Mesenchymal stem cell (in vitro differentiated cells and primary cell): ENCODE measurements at regions not wholly inside any gene's neighbourhood (a gene's known extent, or its start where the extent isn't known, plus 50 kb on each side); places are given as distances from the start of the nearest gene placed in this dataset.

Source experiments
- DNase-seq: peaks from one replicate; pipeline ENCODE4 v3.0.0-alpha.2; 2013
- H2AFZ ChIP-seq: one replicate; pipeline ENCODE4 v1.6.1; 2013; ENCODE audit warnings: low read depth, mild to moderate bottlenecking, control low read depth, inconsistent platforms, low read length, moderate library complexity
- H2AK5ac ChIP-seq: 2 replicates; pipeline ENCODE4 v1.6.1; 2013; ENCODE audit warnings: low read length, moderate library complexity, mild to moderate bottlenecking, inconsistent platforms; ENCODE audit not compliant: severe bottlenecking
- H2BK120ac ChIP-seq: one replicate; pipeline ENCODE4 v1.6.1; 2013; ENCODE audit warnings: low read depth, mild to moderate bottlenecking, inconsistent platforms, low read length, moderate library complexity
- H2BK12ac ChIP-seq, 2 experiments: one replicate each; pipeline ENCODE4 v1.6.1; 2013; ENCODE audit warnings: inconsistent platforms in 2 of 2, low read length in 2 of 2, mild to moderate bottlenecking in 2 of 2, moderate library complexity in 2 of 2, control low read depth in 1 of 2
- H2BK15ac ChIP-seq: one replicate; pipeline ENCODE4 v1.6.1; 2013; ENCODE audit warnings: mild to moderate bottlenecking, low read depth, inconsistent platforms; ENCODE audit not compliant: poor library complexity, severe bottlenecking
- H2BK5ac ChIP-seq: 2 replicates; pipeline ENCODE4 v1.6.1; 2013; ENCODE audit warnings: low read depth, mild to moderate bottlenecking, low read length, control low read depth, inconsistent platforms; ENCODE audit not compliant: poor library complexity, severe bottlenecking
- H3K14ac ChIP-seq, 2 experiments: one replicate each; pipeline ENCODE4 v1.6.1; 2013; ENCODE audit warnings: inconsistent platforms in 2 of 2, low read length in 2 of 2, control low read depth in 1 of 2, mild to moderate bottlenecking in 1 of 2, moderate library complexity in 1 of 2
- H3K18ac ChIP-seq, 2 experiments: one replicate each; pipeline ENCODE4 v1.6.1; 2013; ENCODE audit warnings: inconsistent platforms in 2 of 2, low read length in 2 of 2, control low read depth in 1 of 2, low read depth in 1 of 2, mild to moderate bottlenecking in 1 of 2
- H3K23ac ChIP-seq, 2 experiments: one replicate each; pipeline ENCODE4 v1.6.1; 2013; ENCODE audit warnings: inconsistent platforms in 2 of 2, low read length in 2 of 2, mild to moderate bottlenecking in 2 of 2, moderate library complexity in 2 of 2, control low read depth in 1 of 2
- H3K27ac ChIP-seq: 2 replicates; pipeline ENCODE4 v1.5.1; 2013; ENCODE audit warnings: mild to moderate bottlenecking, moderate library complexity, low read length, control low read depth, inconsistent platforms; ENCODE audit not compliant: poor library complexity, severe bottlenecking
- H3K27me3 ChIP-seq, 2 experiments: 2 replicates each; pipeline versions ENCODE4 v1.6.1 to v1.7.0; 2013; ENCODE audit warnings: low read length in 2 of 2, mild to moderate bottlenecking in 2 of 2, moderate library complexity in 2 of 2, control low read depth in 1 of 2, inconsistent platforms in 1 of 2; ENCODE audit not compliant: control insufficient read depth in 1 of 2, insufficient read depth in 1 of 2
- H3K36me3 ChIP-seq, 2 experiments: 2 replicates each; pipeline versions ENCODE4 v1.6.1 to v1.7.0; 2013; ENCODE audit warnings: low read length in 2 of 2, control low read depth in 1 of 2, inconsistent platforms in 1 of 2, low read depth in 1 of 2, mild to moderate bottlenecking in 1 of 2; ENCODE audit not compliant: insufficient read depth in 2 of 2, control insufficient read depth in 1 of 2
- H3K4ac ChIP-seq, 2 experiments: one replicate each; pipeline ENCODE4 v1.6.1; 2013; ENCODE audit warnings: inconsistent platforms in 2 of 2, low read length in 2 of 2, mild to moderate bottlenecking in 2 of 2, moderate library complexity in 2 of 2, control low read depth in 1 of 2, low read depth in 1 of 2
- H3K4me1 ChIP-seq: 2 replicates; pipeline ENCODE4 v1.6.1; 2013; ENCODE audit warnings: low read depth, low read length, control low read depth; ENCODE audit not compliant: control insufficient read depth, insufficient read depth
- H3K4me2 ChIP-seq: 2 replicates; pipeline ENCODE4 v1.6.1; 2013; ENCODE audit warnings: low read length, mild to moderate bottlenecking, inconsistent platforms; ENCODE audit not compliant: poor library complexity, severe bottlenecking
- H3K4me3 ChIP-seq, 2 experiments: 2 replicates each; pipeline versions ENCODE4 v1.5.1 to v1.7.0; 2013; ENCODE audit warnings: low read length in 2 of 2, mild to moderate bottlenecking in 2 of 2, control low read depth in 1 of 2, low read depth in 1 of 2; ENCODE audit not compliant: insufficient read depth in 1 of 2
- H3K79me1 ChIP-seq: replicated peaks from 2 replicates; pipeline ENCODE4 v1.6.1; 2013; ENCODE audit warnings: mild to moderate bottlenecking, control low read depth, low read length, inconsistent platforms; ENCODE audit not compliant: poor library complexity, severe bottlenecking
- H3K9ac ChIP-seq: 2 replicates; pipeline ENCODE4 v1.7.0; 2013; ENCODE audit warnings: mild to moderate bottlenecking, low read length, moderate library complexity
- H3K9me3 ChIP-seq: 2 replicates; pipeline ENCODE4 v1.7.0; 2013; ENCODE audit warnings: mild to moderate bottlenecking, low read length; ENCODE audit not compliant: control insufficient read depth
- H4K8ac ChIP-seq: one replicate; pipeline ENCODE4 v1.6.1; 2013; ENCODE audit warnings: inconsistent platforms, mild to moderate bottlenecking, low read length, moderate library complexity
- H4K91ac ChIP-seq: one replicate; pipeline ENCODE4 v1.6.1; 2013; ENCODE audit warnings: mild to moderate bottlenecking, low read length, inconsistent platforms
- WGBS: methylation state at CpG from one replicate; pipeline ENCODE4 v1.1.7; 2013; ENCODE audit warnings: mixed read lengths; 5-methylcytosine and 5-hydroxymethylcytosine counted together

DNA sequence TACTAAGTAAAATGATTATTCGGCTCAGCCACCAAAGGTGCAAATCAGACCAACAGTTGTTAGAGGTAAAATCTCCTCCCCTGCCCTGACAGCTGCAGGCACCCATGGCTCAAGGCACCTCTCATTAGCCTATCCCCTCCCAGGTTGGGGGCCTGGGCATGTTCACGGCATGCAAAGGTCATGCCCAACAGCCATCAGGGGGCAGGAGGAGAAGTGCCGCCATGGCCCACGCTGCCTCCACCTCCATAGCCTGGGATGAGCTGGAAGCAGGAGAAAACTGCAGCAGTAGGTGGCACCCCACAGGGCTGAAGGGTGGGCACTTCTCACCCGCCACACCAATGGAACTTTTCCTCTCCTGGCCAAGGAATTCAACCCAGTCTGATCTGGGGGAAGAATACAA lies 146.4 kb upstream of the COX10 start:
- Histone ChIP-seq H3K23ac (no peak overlapping the region), H3K4ac (no peak overlapping the region), H3K18ac (no peak overlapping the region), H3K4me3 (no peak overlapping the region), H2AK5ac (no peak overlapping the region), H2BK15ac (no peak overlapping the region), H2BK12ac (no peak overlapping the region), H4K8ac (no peak overlapping the region), H3K27ac (no peak overlapping the region), H2BK120ac (no peak overlapping the region), H3K36me3 (no peaks in the 10 kb centered on the region), H3K4me1 (no peaks in the 10 kb centered on the region), H2AFZ (no peak overlapping the region), H3K9me3 (no peaks in the 10 kb centered on the region), H3K9ac (no peak overlapping the region), H3K14ac (no peak overlapping the region), H2BK5ac (no peak overlapping the region), H3K4me2 (no peak overlapping the region), H3K27me3 (no peaks in the 10 kb centered on the region), H4K91ac (no peak overlapping the region), H3K79me1 (no peaks in the 10 kb centered on the region)
- DNase-seq = no peak
- 90% methylated on average over 5 of the region's 5 CpGs for WGBS

DNA sequence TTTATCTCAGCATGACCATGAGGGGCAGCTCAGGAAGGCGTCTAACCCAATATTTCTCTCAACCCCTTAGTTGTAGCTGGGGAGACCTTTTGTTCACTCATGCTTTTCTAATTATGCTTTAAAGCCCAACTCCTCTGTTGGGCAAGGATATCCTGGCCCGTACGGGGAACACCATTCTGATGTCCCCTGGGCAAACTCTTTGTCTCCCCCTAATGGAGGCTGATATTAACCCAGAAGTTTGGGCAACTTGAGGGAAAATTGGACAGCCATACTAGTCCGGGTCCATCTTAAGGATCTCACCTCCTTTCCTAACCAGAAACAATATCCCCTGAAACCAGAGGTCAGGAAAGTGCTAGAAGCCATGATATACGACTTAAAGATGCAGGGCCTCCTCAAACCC lies 143.7 kb upstream of the COX10 start:
- WGBS = 90% methylated on average over 5 of the region's 5 CpGs
- no peaks in the 10 kb centered on the region for H3K36me3 ChIP-seq
- no peak overlapping the region for H3K27ac ChIP-seq
- H4K91ac ChIP-seq = no peak overlapping the region
- no peaks in the 10 kb centered on the region for H3K9me3 ChIP-seq
- H3K4ac ChIP-seq = no peak overlapping the region
- no peak for DNase-seq
- H3K4me2 ChIP-seq = no peak overlapping the region
- H2BK15ac ChIP-seq = no peak overlapping the region
- H2BK12ac ChIP-seq = no peak overlapping the region
- no peak overlapping the region for H3K18ac ChIP-seq
- H2AK5ac ChIP-seq = no peak overlapping the region
- H4K8ac ChIP-seq = no peak overlapping the region
- no peaks in the 10 kb centered on the region for H3K4me1 ChIP-seq
- H3K14ac ChIP-seq = no peak overlapping the region
- H3K23ac ChIP-seq = no peak overlapping the region
- no peak overlapping the region for H2BK120ac ChIP-seq
- H2BK5ac ChIP-seq = no peak overlapping the region
- no peaks in the 10 kb centered on the region for H3K27me3 ChIP-seq
- H2AFZ ChIP-seq = no peak overlapping the region
- H3K9ac ChIP-seq = no peak overlapping the region
- H3K4me3 ChIP-seq = no peak overlapping the region
- H3K79me1 ChIP-seq = no peaks in the 10 kb centered on the region

GRCh38 chr17:13931111-13931526 lies 138.2 kb upstream of the COX10 start:
- no peaks in the 10 kb centered on the region for H3K9me3 ChIP-seq
- H3K9ac ChIP-seq = no peak overlapping the region
- no peak overlapping the region for H2AFZ ChIP-seq
- no peak overlapping the region for H3K23ac ChIP-seq
- no peak overlapping the region for H2BK120ac ChIP-seq
- no peak overlapping the region for H3K4me2 ChIP-seq
- H2AK5ac ChIP-seq = no peak overlapping the region
- no peak overlapping the region for H4K91ac ChIP-seq
- H4K8ac ChIP-seq = no peak overlapping the region
- WGBS = 88% methylated on average over 3 of the region's 3 CpGs
- H3K27ac ChIP-seq = no peak overlapping the region
- no peaks in the 10 kb centered on the region for H3K27me3 ChIP-seq
- H2BK5ac ChIP-seq = no peak overlapping the region
- H2BK12ac ChIP-seq = no peak overlapping the region
- peak; percentile 36 for DNase-seq
- no peaks in the 10 kb centered on the region for H3K36me3 ChIP-seq
- no peaks in the 10 kb centered on the region for H3K79me1 ChIP-seq
- no peak overlapping the region for H3K18ac ChIP-seq
- no peak overlapping the region for H3K4me3 ChIP-seq
- H3K4ac ChIP-seq = no peak overlapping the region
- H3K4me1 ChIP-seq = no peaks in the 10 kb centered on the region
- no peak overlapping the region for H3K14ac ChIP-seq
- no peak overlapping the region for H2BK15ac ChIP-seq

- no peak overlapping the region for H4K8ac ChIP-seq
- H3K14ac ChIP-seq = no peak overlapping the region
- no peak overlapping the region for H3K27ac ChIP-seq
- H2AFZ ChIP-seq = no peak overlapping the region
- no peak overlapping the region for H4K91ac ChIP-seq
- no peak overlapping the region for H2BK120ac ChIP-seq
- no peaks in the 10 kb centered on the region for H3K4me1 ChIP-seq
- H3K9ac ChIP-seq = no peak overlapping the region
- DNase-seq = peak; percentile 7
- H2AK5ac ChIP-seq = no peak overlapping the region
- H3K9me3 ChIP-seq = no peaks in the 10 kb centered on the region
- no peak overlapping the region for H3K4me3 ChIP-seq
- H3K36me3 ChIP-seq = no peaks in the 10 kb centered on the region
- H3K18ac ChIP-seq = no peak overlapping the region
- no peak overlapping the region for H3K23ac ChIP-seq
- no peak overlapping the region for H2BK12ac ChIP-seq
- no peak overlapping the region for H2BK5ac ChIP-seq
- no peak overlapping the region for H3K4me2 ChIP-seq
- WGBS = 49% methylated on average over 4 of the region's 4 CpGs
- no peaks in the 10 kb centered on the region for H3K27me3 ChIP-seq
- no peak overlapping the region for H2BK15ac ChIP-seq
- H3K79me1 ChIP-seq = no peaks in the 10 kb centered on the region
- no peak overlapping the region for H3K4ac ChIP-seq
Observed at GRCh38 chr17:13931800-13932460, 137.4 kb upstream of the COX10 start.
